Glomerular visceral epithelial cell (primary cell): ENCODE measurements at regions not wholly inside any gene's neighbourhood (a gene's known extent, or its start where the extent isn't known, plus 50 kb on each side); places are given as distances from the start of the nearest gene placed in this dataset.
"Not testable (repeated sequence)": the region's sequence is repeated elsewhere in the genome, so short reads cannot be mapped to it uniquely, and the experiment has no call there.

ENCODE experiments used
- DNase-seq: peaks from one replicate; pipeline ENCODE4 v3.0.0-alpha.2; 2016; ENCODE audit errors: extremely low spot score

GRCh38 chr10:4638099-4638498 lies 187.9 kb upstream of the AKR1E2 start:
- DNase-seq: no peak

DNA sequence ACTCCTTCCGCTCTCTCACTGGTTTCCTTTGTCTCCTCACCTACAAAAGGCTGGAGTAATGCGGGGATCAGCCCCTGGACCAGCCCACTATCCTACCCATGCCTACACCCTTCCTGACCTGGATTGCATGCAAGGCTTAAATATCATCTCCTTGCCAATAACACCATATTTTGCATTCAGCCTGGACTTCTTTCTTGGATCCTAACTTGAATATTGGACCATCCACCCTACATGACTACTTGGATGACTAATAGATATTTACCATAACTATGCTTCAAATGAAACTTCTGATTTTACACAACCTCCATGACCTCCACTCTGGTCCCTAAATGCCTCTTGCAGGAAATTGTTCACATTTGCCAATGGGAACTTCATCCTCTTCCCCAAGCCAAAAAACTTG lies 188.3 kb upstream of the AKR1E2 start:
- no peak for DNase-seq

GRCh38 chr10:4635883-4636282 lies 190.1 kb upstream of the AKR1E2 start:
- DNase-seq: no peak

DNA sequence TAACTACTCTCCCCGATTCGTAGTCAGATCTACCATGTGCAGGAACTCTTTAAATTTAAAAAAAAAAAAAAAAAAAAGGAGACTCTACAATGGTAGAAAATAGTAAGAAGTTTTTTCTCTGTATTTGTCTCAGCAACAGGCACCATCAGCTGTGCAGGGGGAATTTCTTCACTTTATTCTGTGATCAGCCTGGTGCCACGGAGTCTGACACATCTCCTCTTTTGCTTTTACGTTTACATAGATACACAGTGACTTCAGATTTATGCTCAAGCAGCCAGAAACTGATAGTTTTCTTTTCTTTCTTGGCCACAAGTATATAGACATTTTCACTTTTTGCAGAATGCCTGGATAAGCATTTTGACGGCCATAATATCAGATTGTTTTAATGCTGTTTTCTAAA lies 190.6 kb upstream of the AKR1E2 start:
- no peak for DNase-seq

GRCh38 chr10:4633776-4634175 lies 192.2 kb upstream of the AKR1E2 start:
- no peak for DNase-seq

DNA sequence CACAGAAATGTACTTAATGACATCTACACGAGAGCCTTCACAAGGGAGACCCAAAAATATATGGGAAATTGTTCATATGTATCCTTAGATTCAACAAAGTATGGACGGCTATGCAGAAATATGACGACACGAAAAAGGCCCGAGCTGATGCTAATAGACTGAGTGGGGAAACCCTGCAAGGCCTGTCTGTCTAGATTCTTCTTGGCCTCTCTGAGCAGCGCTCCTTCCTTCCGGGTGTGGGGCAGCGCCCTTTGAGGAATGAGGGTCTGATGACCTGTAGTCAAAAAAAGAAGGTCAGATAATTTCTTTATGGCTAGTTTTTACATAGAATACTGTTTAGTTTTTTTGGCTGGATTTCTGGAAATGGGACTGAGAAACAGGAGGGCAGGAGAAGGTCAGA lies 192.8 kb upstream of the AKR1E2 start:
- DNase-seq: no peak

DNA sequence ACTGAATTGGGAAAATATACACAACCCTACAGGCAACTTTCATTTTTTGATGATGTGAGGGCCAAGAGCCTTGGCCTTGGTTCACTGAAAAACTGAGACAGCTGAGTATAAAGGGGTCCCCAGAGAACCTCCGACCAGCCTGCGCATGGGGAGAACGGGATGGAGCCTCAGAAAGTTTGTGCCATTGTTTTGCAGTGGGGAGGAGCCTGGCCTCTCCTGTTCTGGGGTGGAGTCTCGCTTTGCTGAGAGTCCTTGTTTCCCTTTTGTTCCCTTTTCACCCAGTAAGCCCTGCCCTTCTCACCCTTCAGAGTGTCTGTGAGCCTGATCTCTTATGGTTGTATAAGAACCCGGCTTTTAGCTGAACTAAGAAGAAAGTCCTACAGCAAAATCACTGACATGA lies 193.2 kb upstream of the AKR1E2 start:
- DNase-seq: no peak

GRCh38 chr10:4626919-4627318 lies 199.1 kb upstream of the AKR1E2 start:
- DNase-seq: no peak

GRCh38 chr10:4623757-4624420 lies 202.1 kb upstream of the AKR1E2 start:
- DNase-seq: no peak

- DNase-seq: no peak
Measured at GRCh38 chr10:4623200-4623599, 202.8 kb upstream of the AKR1E2 start.

- no peak for DNase-seq
Measured at GRCh38 chr10:4622384-4622783, 203.6 kb upstream of the AKR1E2 start.

GRCh38 chr10:4617589-4617988 lies 208.4 kb upstream of the AKR1E2 start:
- DNase-seq: no peak

DNA sequence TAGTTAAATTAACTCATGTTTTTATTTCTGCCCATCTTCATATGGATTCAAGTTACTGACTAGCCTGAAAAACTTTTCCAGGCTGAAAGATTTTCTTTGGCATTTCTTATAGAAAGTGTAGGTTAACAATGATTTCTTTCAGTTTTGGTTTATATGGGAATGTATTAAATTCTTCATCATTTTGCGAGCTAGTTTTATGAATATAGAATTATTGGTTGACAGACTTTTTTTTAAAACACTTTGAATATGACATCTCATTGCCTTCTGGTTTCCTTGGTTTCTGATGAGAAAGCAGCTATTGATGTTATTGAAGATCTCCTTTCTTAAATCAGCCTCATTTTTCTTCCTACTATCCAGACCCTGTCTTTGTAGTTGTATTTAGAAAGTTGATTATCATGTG lies 211.0 kb upstream of the AKR1E2 start:
- DNase-seq: no peak

DNA sequence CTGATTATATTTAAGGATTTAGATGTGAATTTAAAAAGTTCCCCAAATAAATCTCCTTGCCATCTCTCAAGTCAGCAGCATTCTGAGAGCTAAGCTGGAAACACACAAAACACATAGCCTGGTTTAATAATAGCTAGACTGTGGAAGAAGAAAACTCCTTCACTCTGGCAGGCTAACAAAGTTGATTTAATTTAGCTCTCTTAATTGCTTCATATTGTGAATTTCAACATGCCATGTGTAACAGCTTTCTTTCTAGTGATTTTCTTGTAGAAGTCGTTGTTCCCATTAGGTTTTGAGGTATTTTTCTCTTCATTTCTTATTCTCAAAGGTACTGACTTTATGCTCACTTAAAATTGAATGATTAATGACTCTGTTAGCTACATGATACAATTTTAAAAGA lies 216.8 kb upstream of the AKR1E2 start:
- no peak for DNase-seq

DNA sequence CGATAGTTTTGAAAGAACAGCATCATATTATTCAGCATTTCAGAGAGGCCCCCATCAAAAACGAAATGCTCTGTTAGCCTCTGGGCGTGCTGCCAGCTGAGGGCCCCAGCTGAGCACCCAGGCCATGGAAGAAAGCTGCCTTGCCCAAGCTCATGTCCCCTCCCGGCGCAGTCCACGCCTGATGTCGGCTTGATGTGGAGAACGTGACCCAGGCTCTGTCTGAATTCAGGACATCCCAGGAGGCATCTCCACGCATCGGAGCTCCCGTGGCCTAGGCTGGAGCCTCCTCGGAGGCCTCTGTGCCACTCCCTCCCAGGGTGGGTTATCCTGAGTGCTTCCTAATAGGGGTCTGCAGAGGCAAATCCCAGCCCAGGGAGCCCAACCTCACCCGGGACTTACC lies 218.3 kb upstream of the AKR1E2 start:
- DNase-seq: no peak

- DNase-seq: no peak
Measured at GRCh38 chr10:4606856-4607636, 219.0 kb upstream of the AKR1E2 start.

DNA sequence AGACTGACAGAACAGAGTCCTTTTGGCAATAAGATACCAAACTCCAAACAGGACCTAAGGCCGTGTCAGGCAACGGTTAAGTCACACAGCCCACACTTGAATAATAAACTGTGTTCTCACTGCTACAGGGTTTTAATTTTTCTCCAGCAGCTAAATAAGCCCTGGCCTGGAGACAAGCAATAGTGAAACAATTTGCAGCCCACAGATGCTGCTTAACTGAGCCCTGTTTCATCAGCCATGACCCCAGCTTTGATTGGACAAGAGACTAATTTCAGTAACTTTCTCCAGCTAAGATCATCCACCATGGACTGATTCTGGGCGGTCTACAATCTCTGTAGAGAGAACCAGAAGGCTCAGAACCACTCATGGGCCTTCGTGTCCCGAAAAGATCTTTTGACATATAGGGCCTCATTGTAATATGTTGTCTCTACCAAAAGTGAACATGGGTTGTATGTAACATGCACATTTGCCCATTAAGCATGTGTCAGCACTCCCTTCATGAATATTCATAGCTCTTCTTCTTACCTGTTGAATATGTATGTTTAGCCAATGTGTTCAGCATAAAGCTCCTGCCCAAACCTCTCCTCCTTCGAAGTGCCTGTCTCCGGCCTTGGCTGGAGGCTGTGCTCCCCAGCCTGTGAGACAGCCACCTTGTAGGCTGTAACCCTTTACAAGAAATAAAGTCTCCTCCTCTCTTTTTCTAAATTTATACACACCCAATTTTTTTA lies 223.1 kb upstream of the AKR1E2 start:
- DNase-seq: no peak

DNA sequence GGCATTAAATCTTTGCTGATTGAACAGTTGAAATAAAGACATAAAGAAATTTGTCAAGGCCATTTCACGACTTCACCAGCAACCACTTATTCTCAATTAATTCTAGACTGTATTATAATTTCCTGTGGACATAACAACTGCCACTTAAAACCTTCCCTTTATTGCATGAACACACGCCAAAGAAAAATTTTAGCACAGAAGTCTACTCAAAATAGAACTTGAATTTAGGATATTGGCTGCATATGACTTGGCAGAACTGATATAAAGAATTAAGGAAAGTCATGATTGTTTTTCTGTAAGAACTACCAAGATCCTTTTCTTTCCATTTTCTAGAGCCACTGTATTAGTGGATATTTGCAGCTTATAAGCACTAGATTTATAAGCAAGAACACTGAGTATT lies 226.5 kb upstream of the AKR1E2 start:
- no peak for DNase-seq

DNA sequence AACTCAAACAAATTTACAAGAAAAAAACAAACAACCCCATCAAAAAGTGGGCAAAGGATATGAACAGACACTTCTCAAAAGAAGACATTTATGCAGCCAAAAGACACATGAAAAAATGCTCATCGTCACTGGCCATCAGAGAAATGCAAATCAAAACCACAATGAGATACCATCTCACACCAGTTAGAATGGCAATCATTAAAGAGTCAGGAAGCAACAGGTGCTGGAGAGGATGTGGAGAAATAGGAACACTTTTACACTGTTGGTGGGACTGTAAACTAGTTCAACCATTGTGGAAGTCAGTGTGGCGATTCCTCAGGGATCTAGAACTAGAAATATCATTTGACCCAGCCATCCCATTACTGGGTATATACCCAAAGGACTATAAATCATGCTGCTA lies 228.1 kb upstream of the AKR1E2 start:
- DNase-seq: not testable (repeated sequence)

DNA sequence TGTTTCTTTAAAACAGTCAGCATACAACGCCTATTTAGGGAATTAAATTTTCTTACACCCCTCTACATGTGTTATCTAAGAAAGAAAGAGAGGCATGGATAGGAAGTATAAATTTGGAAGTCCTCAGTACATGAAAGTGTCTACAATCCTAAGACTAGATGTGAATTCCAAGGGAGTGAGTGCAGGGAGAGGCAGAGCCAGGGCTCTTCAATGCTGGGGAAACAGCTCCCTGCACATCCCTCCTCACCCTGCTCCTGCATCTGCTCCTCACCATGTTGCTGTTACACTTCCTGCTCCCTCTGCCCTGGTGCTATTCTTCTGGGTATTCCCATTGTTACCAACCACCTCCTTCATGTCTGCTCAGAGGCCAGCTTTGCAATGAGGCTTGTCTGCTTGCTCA lies 229.1 kb upstream of the AKR1E2 start:
- no peak for DNase-seq

DNA sequence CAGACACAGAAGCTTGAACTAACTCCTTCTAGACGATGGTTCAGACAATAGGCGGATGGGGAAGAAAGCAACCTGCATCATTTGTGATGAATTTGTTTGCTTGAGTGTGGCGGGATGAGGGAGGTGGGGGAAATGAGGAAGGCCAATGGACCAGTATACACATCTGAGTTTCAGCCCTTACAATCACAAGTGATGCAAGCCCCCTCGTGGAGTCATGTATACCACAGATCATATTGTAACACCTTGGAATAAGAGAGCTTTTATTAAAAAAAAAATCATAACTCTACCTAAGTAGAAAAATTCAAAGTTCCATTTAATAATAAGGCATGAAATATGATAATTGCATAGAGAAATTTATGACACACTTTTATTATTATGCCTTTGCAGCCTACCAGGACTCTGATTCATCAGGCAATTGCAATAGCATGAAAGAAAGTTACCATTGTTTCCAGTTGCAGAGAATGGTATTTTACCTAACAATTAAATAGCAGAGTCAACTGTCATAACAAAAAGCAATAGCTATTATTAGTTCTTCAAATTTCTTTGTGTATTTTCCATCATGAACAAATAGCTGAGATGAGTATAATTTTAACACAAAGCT lies 230.2 kb upstream of the AKR1E2 start:
- DNase-seq: no peak

- no peak for DNase-seq
Measured at GRCh38 chr10:4590807-4591206, 235.2 kb upstream of the AKR1E2 start.

DNA sequence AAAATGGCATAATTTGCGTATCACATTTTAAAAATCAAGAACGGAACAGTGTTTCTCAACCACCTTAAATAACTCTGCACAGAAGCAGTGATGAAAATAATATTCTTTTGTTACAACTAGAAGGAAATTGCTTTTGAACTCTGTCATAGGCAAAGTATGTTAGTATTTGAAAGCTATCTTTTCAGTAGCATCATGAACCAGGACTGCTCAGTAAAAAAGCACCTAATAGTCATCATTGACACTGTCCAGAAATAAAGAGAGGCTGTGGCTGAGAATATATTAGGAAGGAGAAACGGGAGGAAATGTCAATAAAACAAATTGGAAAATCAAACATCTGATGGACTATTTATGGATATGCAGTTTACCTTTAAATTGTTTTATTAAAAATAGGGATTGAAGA lies 237.2 kb upstream of the AKR1E2 start:
- DNase-seq: no peak
